ENCODE measurements at regions not wholly inside any gene's neighbourhood (a gene's known extent, or its start where the extent isn't known, plus 50 kb on each side); places are given as distances from the start of the nearest gene placed in this dataset.
A peak's percentile ranks its signal among the peaks of the same experiment; 100 is the strongest.

DNA sequence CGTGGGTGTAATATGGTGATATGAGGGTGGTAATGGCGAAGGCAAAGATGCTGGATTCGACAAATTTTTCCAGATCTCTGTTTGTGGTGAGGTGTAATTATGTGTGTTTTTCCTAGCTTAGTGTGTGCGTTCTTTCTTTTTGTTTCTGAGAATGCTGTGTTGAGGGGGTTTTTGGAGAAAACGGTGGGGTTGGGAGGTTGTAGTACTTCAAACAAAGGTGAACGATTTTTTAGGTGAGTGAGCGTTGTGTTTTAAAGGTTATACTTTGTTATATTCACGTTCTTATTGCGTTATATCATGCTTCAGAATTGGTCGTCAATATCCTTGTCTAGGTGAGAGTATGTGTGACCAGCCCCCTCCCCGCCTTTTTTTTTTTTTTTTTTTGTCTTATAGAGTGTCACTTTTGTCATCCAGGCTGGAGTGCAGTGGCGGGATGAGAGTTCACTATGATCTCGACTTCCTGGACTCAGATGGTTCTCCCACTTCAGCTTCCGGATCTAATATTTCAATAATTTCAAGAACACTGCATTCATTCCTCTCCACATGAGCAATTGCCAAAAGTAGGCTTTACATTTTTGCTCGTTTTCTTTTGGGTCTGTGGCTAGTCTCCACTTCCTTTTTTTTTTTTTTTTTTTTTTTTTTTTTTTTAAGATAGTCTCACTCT, 82.2 kb upstream of the RNU2-1 start:
- WGBS, 2 experiments (ENCODE audit: insufficient coverage in 1 of 2, insufficient read length in 1 of 2), result 17 to 29% methylated on average over 5 to 14 of the region's 15 CpGs
- peaks cover 36% of the 10 kb centered on the region for H3K9me3 Mint-ChIP-seq
- H3K4me3 Mint-ChIP-seq, result no peak overlapping the region
- H3K36me3 ChIP-seq (ENCODE audit: control insufficient read depth, insufficient read depth, low read length), result no peaks in the 10 kb centered on the region
- H3K27ac Mint-ChIP-seq, result no peak overlapping the region
- H3K4me1 ChIP-seq (ENCODE audit: control insufficient read depth, insufficient read depth, low read length), result no peaks in the 10 kb centered on the region
- H3K9me3 ChIP-seq (ENCODE audit: control insufficient read depth, low read length), result peaks cover 19% of the 10 kb centered on the region
- no peak for TF ChIP-seq CTCF (conservative IDR thresholded peaks at IDR 0.05)
- no peaks in the 10 kb centered on the region for H3K27me3 Mint-ChIP-seq (ENCODE audit: insufficient read depth)
- DNase-seq, result no peak
- H3K36me3 Mint-ChIP-seq (ENCODE audit: low read depth), result no peaks in the 10 kb centered on the region
- no peak overlapping the region for H3K9ac ChIP-seq (ENCODE audit: extremely low read depth, low read length, poor library complexity, severe bottlenecking)
- no peak overlapping the region for H3K4me3 ChIP-seq (ENCODE audit: low read length)
- H3K27me3 ChIP-seq (ENCODE audit: control insufficient read depth, insufficient read depth, low read length, poor library complexity, severe bottlenecking), result no peaks in the 10 kb centered on the region
- H3K4me1 Mint-ChIP-seq, result no peaks in the 10 kb centered on the region
- no peak overlapping the region for H3K27ac ChIP-seq (ENCODE audit: low read depth, low read length)

GRCh38 chr17:43315369-43315768, 81.6 kb upstream of the RNU2-1 start:
- no peak overlapping the region for H3K4me3 Mint-ChIP-seq

GRCh38 chr17:43314611-43315011, 80.8 kb upstream of the RNU2-1 start:
- H3K9me3 Mint-ChIP-seq, result peaks cover 23% of the 10 kb centered on the region
- no peak overlapping the region for H3K9ac ChIP-seq (ENCODE audit: extremely low read depth, low read length, poor library complexity, severe bottlenecking)
- DNase-seq, result peak; percentile 64
- H3K4me1 Mint-ChIP-seq, result no peaks in the 10 kb centered on the region
- no peak overlapping the region for H3K4me3 Mint-ChIP-seq
- no peak overlapping the region for H3K27ac Mint-ChIP-seq
- H3K27me3 ChIP-seq (ENCODE audit: control insufficient read depth, insufficient read depth, low read length, poor library complexity, severe bottlenecking), result no peaks in the 10 kb centered on the region
- no peaks in the 10 kb centered on the region for H3K4me1 ChIP-seq (ENCODE audit: control insufficient read depth, insufficient read depth, low read length)
- H3K9me3 ChIP-seq (ENCODE audit: control insufficient read depth, low read length), result peaks cover 6% of the 10 kb centered on the region
- no peak for TF ChIP-seq CTCF (conservative IDR thresholded peaks at IDR 0.05)
- H3K4me3 ChIP-seq (ENCODE audit: low read length), result no peak overlapping the region
- H3K27me3 Mint-ChIP-seq (ENCODE audit: insufficient read depth), result no peaks in the 10 kb centered on the region
- no peaks in the 10 kb centered on the region for H3K36me3 Mint-ChIP-seq (ENCODE audit: low read depth)
- no peak overlapping the region for H3K27ac ChIP-seq (ENCODE audit: low read depth, low read length)
- WGBS, 2 experiments (ENCODE audit: insufficient coverage in 1 of 2, insufficient read length in 1 of 2), result 87 to 100% methylated on average over 3 of the region's 3 CpGs
- no peaks in the 10 kb centered on the region for H3K36me3 ChIP-seq (ENCODE audit: control insufficient read depth, insufficient read depth, low read length)

More at GRCh38 chr17:43315369-43315768, 81.6 kb upstream of the RNU2-1 start:
- Mint-ChIP-seq H3K27me3 (ENCODE audit: insufficient read depth) (no peaks in the 10 kb centered on the region), H3K36me3 (ENCODE audit: low read depth) (no peaks in the 10 kb centered on the region), H3K9me3 (peaks cover 31% of the 10 kb centered on the region), H3K27ac (no peak overlapping the region), H3K4me1 (no peaks in the 10 kb centered on the region)
- no peak for TF ChIP-seq CTCF (conservative IDR thresholded peaks at IDR 0.05)
- H3K9ac ChIP-seq (ENCODE audit: extremely low read depth, low read length, poor library complexity, severe bottlenecking), result no peak overlapping the region
- no peaks in the 10 kb centered on the region for H3K27me3 ChIP-seq (ENCODE audit: control insufficient read depth, insufficient read depth, low read length, poor library complexity, severe bottlenecking)
- no peak overlapping the region for H3K27ac ChIP-seq (ENCODE audit: low read depth, low read length)
- no peak for DNase-seq
- no peaks in the 10 kb centered on the region for H3K4me1 ChIP-seq (ENCODE audit: control insufficient read depth, insufficient read depth, low read length)
- WGBS, 2 experiments (ENCODE audit: insufficient coverage in 1 of 2, insufficient read length in 1 of 2), result 3 to 4% methylated on average over 25 to 32 of the region's 32 CpGs
- no peaks in the 10 kb centered on the region for H3K36me3 ChIP-seq (ENCODE audit: control insufficient read depth, insufficient read depth, low read length)
- H3K4me3 ChIP-seq (ENCODE audit: low read length), result no peak overlapping the region
- peaks cover 13% of the 10 kb centered on the region for H3K9me3 ChIP-seq (ENCODE audit: control insufficient read depth, low read length)

All from endodermal cell (in vitro differentiated cells).